ENCODE measurements at regions not wholly inside any gene's neighbourhood (a gene's known extent, or its start where the extent isn't known, plus 50 kb on each side); places are given as distances from the start of the nearest gene placed in this dataset.

GRCh38 chr6:14953836-14954235, 292.0 kb upstream of the JARID2 start:
- Histone ChIP-seq H3K4me3 (ENCODE audit: low read depth, low read length) (no peak overlapping the region), H3K36me3 (ENCODE audit: control insufficient read depth, insufficient read depth, low read length) (no peaks in the 10 kb centered on the region), H3K27me3 (ENCODE audit: control insufficient read depth, insufficient read depth, low read length) (no peaks in the 10 kb centered on the region)
- DNase-seq (ENCODE audit: low read depth): no peak
- FAIRE-seq: no peak
- no peak for TF ChIP-seq CTCF (IDR thresholded peaks at IDR 0.05; ENCODE audit: insufficient read depth, low read length, severe bottlenecking)

GRCh38 chr6:14957355-14958059, 288.4 kb upstream of the JARID2 start:
- DNase-seq (ENCODE audit: low read depth) (no peak), FAIRE-seq (no peak)
- H3K4me3 ChIP-seq (ENCODE audit: low read depth, low read length): no peak overlapping the region
- H3K36me3 ChIP-seq (ENCODE audit: control insufficient read depth, insufficient read depth, low read length): no peaks in the 10 kb centered on the region
- TF ChIP-seq CTCF (IDR thresholded peaks at IDR 0.05; ENCODE audit: insufficient read depth, low read length, severe bottlenecking): no peak
- H3K27me3 ChIP-seq (ENCODE audit: control insufficient read depth, insufficient read depth, low read length): no peaks in the 10 kb centered on the region

- FAIRE-seq: no peak
- Histone ChIP-seq H3K36me3 (ENCODE audit: control insufficient read depth, insufficient read depth, low read length) (no peaks in the 10 kb centered on the region), H3K4me3 (ENCODE audit: low read depth, low read length) (no peak overlapping the region), H3K27me3 (ENCODE audit: control insufficient read depth, insufficient read depth, low read length) (no peaks in the 10 kb centered on the region)
- TF ChIP-seq CTCF (IDR thresholded peaks at IDR 0.05; ENCODE audit: insufficient read depth, low read length, severe bottlenecking): no peak
- DNase-seq (ENCODE audit: low read depth): no peak
These were observed 286.5 kb upstream of the JARID2 start for GRCh38 chr6:14959324-14959885.

- DNase-seq (ENCODE audit: low read depth) (no peak), FAIRE-seq (no peak)
- no peak overlapping the region for H3K4me3 ChIP-seq (ENCODE audit: low read depth, low read length)
- H3K36me3 ChIP-seq (ENCODE audit: control insufficient read depth, insufficient read depth, low read length): no peaks in the 10 kb centered on the region
- no peak for TF ChIP-seq CTCF (IDR thresholded peaks at IDR 0.05; ENCODE audit: insufficient read depth, low read length, severe bottlenecking)
- no peaks in the 10 kb centered on the region for H3K27me3 ChIP-seq (ENCODE audit: control insufficient read depth, insufficient read depth, low read length)
These were observed 281.2 kb upstream of the JARID2 start for GRCh38 chr6:14964556-14965270.

GRCh38 chr6:14965424-14966075, 280.3 kb upstream of the JARID2 start:
- Histone ChIP-seq H3K36me3 (ENCODE audit: control insufficient read depth, insufficient read depth, low read length) (no peaks in the 10 kb centered on the region), H3K27me3 (ENCODE audit: control insufficient read depth, insufficient read depth, low read length) (no peaks in the 10 kb centered on the region), H3K4me3 (ENCODE audit: low read depth, low read length) (no peak overlapping the region)
- TF ChIP-seq CTCF (IDR thresholded peaks at IDR 0.05; ENCODE audit: insufficient read depth, low read length, severe bottlenecking): no peak
- FAIRE-seq (no peak), DNase-seq (ENCODE audit: low read depth) (no peak)
